KMS-11 (cell line): ENCODE measurements at regions not wholly inside any gene's neighbourhood (a gene's known extent, or its start where the extent isn't known, plus 50 kb on each side); places are given as distances from the start of the nearest gene placed in this dataset.

Experiments
- H2AFZ ChIP-seq: fragments of 200-600 bp; sonication (generic); 2 replicates; pipeline ENCODE4 v1.6.1; 2016; ENCODE audit warnings: antibody characterized with exemption, mixed run types, low read depth
- H3K27ac ChIP-seq: fragments of 200-600 bp; sonication (generic); 2 replicates; pipeline ENCODE4 v1.6.1; 2016; ENCODE audit warnings: mild to moderate bottlenecking, mixed run types
- H3K27me3 ChIP-seq: fragments of 200-600 bp; sonication (generic); 2 replicates; pipeline ENCODE4 v1.6.1; 2017; ENCODE audit warnings: mild to moderate bottlenecking, low read depth, mixed run types, moderate library complexity; ENCODE audit not compliant: insufficient read depth
- H3K36me3 ChIP-seq: fragments of 200-600 bp; sonication (generic); 2 replicates; pipeline ENCODE4 v1.6.1; 2017; ENCODE audit warnings: mild to moderate bottlenecking, mixed run types; ENCODE audit not compliant: insufficient read depth
- H3K4me1 ChIP-seq: fragments of 200-600 bp; sonication (generic); 2 replicates; pipeline ENCODE4 v1.6.1; 2016; ENCODE audit warnings: mild to moderate bottlenecking, low read depth, mixed run types; ENCODE audit not compliant: poor library complexity, severe bottlenecking
- H3K4me2 ChIP-seq: fragments of 200-600 bp; sonication (generic); 2 replicates; pipeline ENCODE4 v1.7.0; 2016; ENCODE audit warnings: mild to moderate bottlenecking, mixed run types
- H3K4me3 ChIP-seq: fragments of 200-600 bp; sonication (generic); IDR thresholded peaks from 2 replicates; pipeline ENCODE4 v1.6.1; 2017; ENCODE audit warnings: low read depth, low read length, mixed read lengths; ENCODE audit not compliant: insufficient read depth
- H3K79me2 ChIP-seq: fragments of 200-600 bp; sonication (generic); 2 replicates; pipeline ENCODE4 v1.6.1; 2016; ENCODE audit warnings: low read depth, mixed run types; ENCODE audit not compliant: insufficient read depth
- H3K9ac ChIP-seq: fragments of 200-600 bp; sonication (generic); 2 replicates; pipeline ENCODE4 v1.6.1; 2016; ENCODE audit warnings: mild to moderate bottlenecking, mixed run types
- H4K20me1 ChIP-seq: fragments of 200-600 bp; sonication (generic); 2 replicates; pipeline ENCODE4 v1.6.1; 2016; ENCODE audit warnings: mild to moderate bottlenecking, mixed run types; ENCODE audit not compliant: insufficient read depth
- TF ChIP-seq, protein P1 (sequence below): fragments of 200-600 bp; sonication (generic); conservative IDR thresholded peaks from 2 replicates; pipeline ENCODE4 v1.6.1; 2017; ENCODE audit warnings: low read depth, mild to moderate bottlenecking, antibody characterized with exemption, low read length, moderate library complexity, mixed read lengths

DNA sequence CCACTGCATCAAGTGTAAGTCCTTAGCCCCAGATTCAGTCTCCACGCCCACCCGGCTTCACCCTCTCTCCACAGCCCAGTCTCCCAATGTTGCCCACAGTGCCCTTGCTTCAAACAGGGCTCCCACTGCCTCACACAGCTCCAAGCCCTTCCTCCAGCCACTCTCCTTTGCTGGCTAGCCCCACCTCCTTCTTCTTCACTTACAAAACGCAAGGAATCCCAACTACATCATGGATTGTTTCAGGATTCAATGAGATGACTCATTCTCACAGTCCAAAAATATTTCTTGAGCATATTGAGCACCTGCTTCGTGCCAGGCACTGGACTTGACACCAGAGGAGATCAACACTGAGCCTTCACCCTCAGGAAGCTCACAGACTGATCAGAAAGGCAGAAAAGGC lies 533.5 kb downstream of the BUD13 start:
- Histone ChIP-seq H3K27me3 (no peaks in the 10 kb centered on the region), H3K4me3 (no peak overlapping the region), H3K4me1 (no peaks in the 10 kb centered on the region), H4K20me1 (no peaks in the 10 kb centered on the region), H3K79me2 (no peaks in the 10 kb centered on the region), H3K27ac (no peak overlapping the region), H2AFZ (no peak overlapping the region), H3K4me2 (no peak overlapping the region), H3K9ac (no peak overlapping the region), H3K36me3 (no peaks in the 10 kb centered on the region)
- TF ChIP-seq, protein P1, sequence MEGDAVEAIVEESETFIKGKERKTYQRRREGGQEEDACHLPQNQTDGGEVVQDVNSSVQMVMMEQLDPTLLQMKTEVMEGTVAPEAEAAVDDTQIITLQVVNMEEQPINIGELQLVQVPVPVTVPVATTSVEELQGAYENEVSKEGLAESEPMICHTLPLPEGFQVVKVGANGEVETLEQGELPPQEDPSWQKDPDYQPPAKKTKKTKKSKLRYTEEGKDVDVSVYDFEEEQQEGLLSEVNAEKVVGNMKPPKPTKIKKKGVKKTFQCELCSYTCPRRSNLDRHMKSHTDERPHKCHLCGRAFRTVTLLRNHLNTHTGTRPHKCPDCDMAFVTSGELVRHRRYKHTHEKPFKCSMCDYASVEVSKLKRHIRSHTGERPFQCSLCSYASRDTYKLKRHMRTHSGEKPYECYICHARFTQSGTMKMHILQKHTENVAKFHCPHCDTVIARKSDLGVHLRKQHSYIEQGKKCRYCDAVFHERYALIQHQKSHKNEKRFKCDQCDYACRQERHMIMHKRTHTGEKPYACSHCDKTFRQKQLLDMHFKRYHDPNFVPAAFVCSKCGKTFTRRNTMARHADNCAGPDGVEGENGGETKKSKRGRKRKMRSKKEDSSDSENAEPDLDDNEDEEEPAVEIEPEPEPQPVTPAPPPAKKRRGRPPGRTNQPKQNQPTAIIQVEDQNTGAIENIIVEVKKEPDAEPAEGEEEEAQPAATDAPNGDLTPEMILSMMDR = no peak

GRCh38 chr11:116234989-116235568 lies 537.7 kb downstream of the BUD13 start:
- Histone ChIP-seq H3K27ac (no peak overlapping the region), H3K9ac (no peak overlapping the region), H3K4me2 (no peak overlapping the region), H3K27me3 (no peaks in the 10 kb centered on the region), H3K4me1 (no peaks in the 10 kb centered on the region), H3K79me2 (no peaks in the 10 kb centered on the region), H2AFZ (no peak overlapping the region), H3K4me3 (no peak overlapping the region), H3K36me3 (no peaks in the 10 kb centered on the region), H4K20me1 (no peaks in the 10 kb centered on the region)
- TF ChIP-seq, protein P1 = no peak

- no peak overlapping the region for H3K9ac ChIP-seq
- H3K79me2 ChIP-seq = no peaks in the 10 kb centered on the region
- H3K4me2 ChIP-seq = no peak overlapping the region
- H3K4me3 ChIP-seq = no peak overlapping the region
- no peaks in the 10 kb centered on the region for H3K27me3 ChIP-seq
- H3K27ac ChIP-seq = no peak overlapping the region
- no peaks in the 10 kb centered on the region for H3K4me1 ChIP-seq
- H4K20me1 ChIP-seq = no peaks in the 10 kb centered on the region
- TF ChIP-seq, protein P1 = no peak
- no peak overlapping the region for H2AFZ ChIP-seq
- no peaks in the 10 kb centered on the region for H3K36me3 ChIP-seq
These were observed 539.2 kb downstream of the BUD13 start for GRCh38 chr11:116233561-116233960.

- Histone ChIP-seq H3K27ac (no peak overlapping the region), H4K20me1 (no peaks in the 10 kb centered on the region), H3K4me3 (no peak overlapping the region), H3K9ac (no peak overlapping the region), H3K4me1 (no peaks in the 10 kb centered on the region), H3K4me2 (no peak overlapping the region), H3K36me3 (no peaks in the 10 kb centered on the region), H3K79me2 (no peaks in the 10 kb centered on the region), H2AFZ (no peak overlapping the region), H3K27me3 (no peaks in the 10 kb centered on the region)
- TF ChIP-seq, protein P1 = no peak
These were observed 540.4 kb downstream of the BUD13 start for GRCh38 chr11:116232364-116232828.
